C4-2B (cell line): ENCODE measurements at regions not wholly inside any gene's neighbourhood (a gene's known extent, or its start where the extent isn't known, plus 50 kb on each side); places are given as distances from the start of the nearest gene placed in this dataset.

ENCODE experiments used
- ZFX ChIP-seq: fragments of 450-650 bp; IDR thresholded peaks from 2 replicates; pipeline ENCODE4 v1.6.1; 2017
- TF ChIP-seq, protein P1 (sequence below): fragments of 450-650 bp; conservative IDR thresholded peaks from 2 replicates; pipeline ENCODE4 v1.5.1; 2017; ENCODE audit warnings: mild to moderate bottlenecking

DNA sequence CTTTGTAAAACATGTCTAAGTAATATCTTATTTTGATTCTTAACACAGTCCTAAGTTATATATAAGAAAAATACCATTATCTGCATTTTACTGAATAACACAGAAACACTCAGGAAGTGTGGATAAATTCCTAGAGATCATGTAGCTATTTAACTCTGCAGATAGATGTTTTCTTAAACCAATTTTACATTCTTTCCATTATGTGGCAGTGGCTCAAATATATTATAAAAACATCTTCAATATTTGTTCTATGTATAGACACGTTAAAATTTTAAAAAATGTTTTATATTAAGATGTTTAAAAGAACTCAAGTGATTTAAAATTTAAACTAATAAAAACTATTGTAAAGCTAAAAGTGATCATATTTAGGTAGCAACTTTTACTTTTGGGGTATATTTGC, 683.8 kb downstream of the DIPK2A start:
- TF ChIP-seq, protein P1, sequence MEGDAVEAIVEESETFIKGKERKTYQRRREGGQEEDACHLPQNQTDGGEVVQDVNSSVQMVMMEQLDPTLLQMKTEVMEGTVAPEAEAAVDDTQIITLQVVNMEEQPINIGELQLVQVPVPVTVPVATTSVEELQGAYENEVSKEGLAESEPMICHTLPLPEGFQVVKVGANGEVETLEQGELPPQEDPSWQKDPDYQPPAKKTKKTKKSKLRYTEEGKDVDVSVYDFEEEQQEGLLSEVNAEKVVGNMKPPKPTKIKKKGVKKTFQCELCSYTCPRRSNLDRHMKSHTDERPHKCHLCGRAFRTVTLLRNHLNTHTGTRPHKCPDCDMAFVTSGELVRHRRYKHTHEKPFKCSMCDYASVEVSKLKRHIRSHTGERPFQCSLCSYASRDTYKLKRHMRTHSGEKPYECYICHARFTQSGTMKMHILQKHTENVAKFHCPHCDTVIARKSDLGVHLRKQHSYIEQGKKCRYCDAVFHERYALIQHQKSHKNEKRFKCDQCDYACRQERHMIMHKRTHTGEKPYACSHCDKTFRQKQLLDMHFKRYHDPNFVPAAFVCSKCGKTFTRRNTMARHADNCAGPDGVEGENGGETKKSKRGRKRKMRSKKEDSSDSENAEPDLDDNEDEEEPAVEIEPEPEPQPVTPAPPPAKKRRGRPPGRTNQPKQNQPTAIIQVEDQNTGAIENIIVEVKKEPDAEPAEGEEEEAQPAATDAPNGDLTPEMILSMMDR: no peak
- TF ChIP-seq ZFX: no peak
